Activated CD8-positive, alpha-beta memory T cell treated with anti-CD3 and anti-CD28 coated beads, Interleukin-2, amount 50 U/mL, for 4 hours (primary cell): ENCODE measurements at regions not wholly inside any gene's neighbourhood (a gene's known extent, or its start where the extent isn't known, plus 50 kb on each side); places are given as distances from the start of the nearest gene placed in this dataset.

ENCODE experiments used
- DNase-seq: peaks from one replicate; pipeline ENCODE4 v3.0.0-alpha.2; 2020

GRCh38 chr14:75333606-75334548 is 55.2 kb downstream of the FOS start:
- DNase-seq: peak; percentile 44

DNA sequence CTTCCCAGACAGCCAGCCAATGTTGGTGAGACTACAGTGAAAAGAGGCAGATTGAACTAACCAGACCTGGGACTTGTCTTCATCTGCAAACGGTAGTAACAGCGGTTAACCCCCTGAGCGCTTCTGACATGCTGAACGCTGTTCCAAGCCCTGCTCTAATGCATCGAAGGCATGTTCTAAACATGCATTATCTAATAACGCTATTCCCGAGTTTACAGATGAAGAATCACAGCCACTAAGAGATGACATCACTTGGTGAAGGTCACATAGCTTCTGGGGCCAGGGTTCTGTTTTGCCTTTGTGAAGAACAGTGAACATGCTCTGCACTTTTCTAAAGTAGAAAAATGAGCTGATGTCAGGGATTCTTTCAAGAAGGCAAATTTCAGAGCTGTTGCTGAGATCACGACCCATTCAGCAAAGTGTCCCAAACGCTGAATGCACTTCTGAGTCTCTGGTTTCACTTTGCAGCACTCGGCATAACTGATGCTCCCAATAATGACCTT is 56.0 kb downstream of the FOS start:
- DNase-seq: no peak

GRCh38 chr14:75335571-75335970 is 56.9 kb downstream of the FOS start:
- no peak for DNase-seq

DNA sequence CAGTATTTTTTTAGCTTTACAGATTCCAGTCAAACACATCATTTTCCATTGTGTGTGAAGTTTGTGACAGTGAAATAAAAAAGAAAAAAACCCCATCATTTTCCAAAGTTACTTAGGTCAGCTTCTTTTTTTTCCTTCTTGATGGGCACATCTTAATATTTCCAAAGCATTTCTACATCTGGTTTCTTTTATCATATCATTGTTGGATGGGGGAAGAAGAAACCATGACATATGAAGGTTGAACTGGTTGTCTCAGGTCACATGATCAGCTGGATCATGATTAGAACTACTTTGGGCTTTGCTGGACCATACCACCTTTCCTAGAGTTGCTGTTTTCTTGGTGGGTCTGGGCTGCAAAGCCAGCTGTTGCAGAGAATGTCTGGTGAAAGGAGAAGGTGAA is 59.8 kb downstream of the FOS start:
- no peak for DNase-seq

GRCh38 chr14:75339059-75339458 is 60.4 kb downstream of the FOS start:
- no peak for DNase-seq

DNA sequence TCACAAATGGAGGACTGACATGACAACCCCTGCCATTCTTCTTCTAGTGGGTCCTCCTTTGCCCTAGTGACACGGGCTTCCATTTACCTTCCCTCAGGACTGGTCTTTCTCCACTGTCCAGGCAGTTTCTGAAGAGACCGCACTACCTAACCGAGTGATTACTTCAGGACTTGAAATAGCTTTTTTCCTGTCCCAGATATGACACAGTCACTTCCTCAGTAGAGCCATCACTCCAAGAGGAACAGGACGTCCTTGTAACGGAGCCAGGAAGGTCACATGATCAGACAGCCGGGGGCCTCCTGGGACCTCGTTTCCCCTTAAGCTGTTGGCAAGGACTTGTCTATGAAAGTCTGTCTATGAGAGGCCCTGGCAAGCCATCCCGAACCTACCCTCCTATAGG is 62.3 kb downstream of the FOS start:
- no peak for DNase-seq

DNA sequence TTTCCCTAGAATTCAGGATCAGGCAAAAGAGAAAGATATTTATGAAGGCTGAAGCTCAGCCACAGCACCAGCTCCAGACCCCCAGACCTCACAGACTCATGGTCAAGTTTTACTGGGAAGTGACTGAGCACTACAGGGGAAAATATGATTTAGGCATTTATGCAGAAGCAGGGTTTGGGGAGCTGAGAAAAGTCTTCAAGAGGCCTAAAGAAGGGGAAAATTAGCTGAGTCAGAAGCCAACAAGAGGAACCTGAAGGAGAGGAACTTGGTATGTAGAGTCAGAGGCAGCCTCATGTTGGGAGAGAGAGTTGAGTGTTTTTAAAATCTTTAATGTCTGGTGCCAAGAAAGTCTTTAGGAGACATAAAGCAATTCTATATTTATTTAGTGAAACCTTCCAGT is 63.0 kb downstream of the FOS start:
- DNase-seq: no peak

- DNase-seq: no peak
These were observed 64.4 kb downstream of the FOS start for GRCh38 chr14:75342762-75343599.

GRCh38 chr14:75343911-75344310 is 65.3 kb downstream of the FOS start:
- DNase-seq: no peak

- no peak for DNase-seq
These were observed 65.8 kb downstream of the FOS start for GRCh38 chr14:75344411-75344810.

- no peak for DNase-seq
These were observed 72.0 kb downstream of the FOS start for GRCh38 chr14:75350505-75351060.

GRCh38 chr14:75359098-75359497 is 68.7 kb upstream of the JDP2 start:
- DNase-seq: no peak

GRCh38 chr14:75361041-75361440 is 66.8 kb upstream of the JDP2 start:
- DNase-seq: no peak

DNA sequence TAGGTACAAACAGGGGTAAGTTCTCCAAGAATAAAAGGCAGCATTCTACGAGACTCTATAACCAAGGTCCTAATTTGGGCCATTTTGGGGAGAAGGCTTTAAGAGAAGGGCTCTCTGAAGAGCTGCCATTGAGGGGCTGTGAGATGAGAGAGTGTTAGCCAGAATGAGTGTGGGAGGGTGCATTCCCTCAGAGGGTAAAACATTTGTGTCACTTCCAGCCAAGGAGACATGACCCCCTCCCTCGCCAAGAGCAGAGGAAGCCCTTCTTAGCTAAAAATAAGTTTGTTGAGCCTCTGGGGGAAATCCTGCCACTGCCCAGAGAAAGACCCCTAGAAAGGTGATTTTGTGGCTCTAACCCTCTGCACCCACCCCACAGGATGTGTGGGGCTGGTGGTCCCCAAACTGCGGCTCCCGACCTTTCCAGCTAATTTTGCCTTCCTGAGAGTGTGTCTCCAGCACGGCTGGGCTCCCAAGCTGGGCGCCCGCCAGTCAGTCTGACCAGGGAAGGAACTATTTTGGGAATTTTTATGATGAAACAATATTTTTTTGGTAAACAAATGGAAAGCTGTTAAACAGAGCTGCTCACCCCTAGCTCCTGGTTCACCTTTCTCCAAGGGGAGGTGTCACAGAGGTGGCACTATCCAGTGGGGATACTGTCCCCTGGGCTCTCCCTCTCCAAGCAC is 65.9 kb upstream of the JDP2 start:
- DNase-seq: no peak

GRCh38 chr14:75363130-75363529 is 64.7 kb upstream of the JDP2 start:
- no peak for DNase-seq

- DNase-seq: no peak
These were observed 64.1 kb upstream of the JDP2 start for GRCh38 chr14:75363570-75364227.

DNA sequence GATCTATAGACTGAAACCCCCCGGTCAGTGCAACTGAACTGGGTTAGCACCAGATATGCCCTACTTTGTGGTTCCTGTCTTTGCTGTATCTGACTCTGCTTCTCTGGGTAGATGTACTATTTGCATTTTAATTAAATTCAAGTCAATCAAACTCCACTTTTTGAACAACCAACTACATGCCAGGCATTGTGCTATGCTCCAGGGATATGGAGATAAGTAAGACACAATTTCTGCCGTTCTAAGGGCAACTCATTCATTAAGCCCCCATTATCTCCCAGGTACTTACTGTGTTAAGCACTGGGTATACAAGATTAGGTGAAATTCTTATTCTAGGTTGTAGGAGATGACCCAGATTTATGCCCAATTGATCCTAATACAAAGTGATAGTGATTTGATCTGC is 62.7 kb upstream of the JDP2 start:
- no peak for DNase-seq

DNA sequence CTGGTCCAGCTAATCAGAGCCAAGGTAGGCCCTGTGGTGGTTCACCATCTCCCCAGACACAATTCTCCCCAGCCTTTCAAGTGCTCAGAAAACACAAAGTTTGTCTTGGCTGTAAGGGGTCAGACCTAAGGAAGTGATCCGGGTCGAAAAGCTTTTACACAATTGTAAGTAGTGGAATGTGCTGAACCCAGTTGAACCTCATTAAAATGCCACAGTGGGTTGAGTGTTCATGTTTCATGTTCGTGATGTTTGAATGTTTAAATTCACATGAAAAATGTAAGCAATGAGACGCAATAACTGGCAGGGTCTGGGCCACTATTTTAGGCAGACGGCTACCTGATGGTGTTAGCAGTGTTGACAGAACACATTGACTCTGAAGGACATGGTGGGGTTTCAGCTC is 60.9 kb upstream of the JDP2 start:
- DNase-seq: no peak

- no peak for DNase-seq
These were observed 59.5 kb upstream of the JDP2 start for GRCh38 chr14:75368333-75368732.

DNA sequence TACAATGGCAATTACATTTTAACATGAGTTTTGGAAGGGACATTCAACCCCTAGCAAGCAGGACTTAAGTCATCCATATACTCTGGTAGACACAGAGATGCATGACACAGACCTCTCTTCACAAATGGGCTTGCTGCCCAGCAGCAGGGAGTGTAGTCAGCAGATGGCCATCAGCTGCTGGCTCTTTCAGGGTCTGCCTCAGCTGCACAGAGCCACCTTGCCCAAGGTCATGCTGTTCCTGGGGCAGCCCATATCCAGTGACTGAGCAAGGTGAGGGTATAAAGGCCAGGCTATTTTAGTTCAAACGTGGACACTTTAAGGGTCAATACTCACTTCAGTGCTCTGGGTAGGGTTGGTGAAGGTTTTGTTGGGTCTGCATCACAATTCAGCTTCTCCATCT is 58.3 kb upstream of the JDP2 start:
- no peak for DNase-seq

DNA sequence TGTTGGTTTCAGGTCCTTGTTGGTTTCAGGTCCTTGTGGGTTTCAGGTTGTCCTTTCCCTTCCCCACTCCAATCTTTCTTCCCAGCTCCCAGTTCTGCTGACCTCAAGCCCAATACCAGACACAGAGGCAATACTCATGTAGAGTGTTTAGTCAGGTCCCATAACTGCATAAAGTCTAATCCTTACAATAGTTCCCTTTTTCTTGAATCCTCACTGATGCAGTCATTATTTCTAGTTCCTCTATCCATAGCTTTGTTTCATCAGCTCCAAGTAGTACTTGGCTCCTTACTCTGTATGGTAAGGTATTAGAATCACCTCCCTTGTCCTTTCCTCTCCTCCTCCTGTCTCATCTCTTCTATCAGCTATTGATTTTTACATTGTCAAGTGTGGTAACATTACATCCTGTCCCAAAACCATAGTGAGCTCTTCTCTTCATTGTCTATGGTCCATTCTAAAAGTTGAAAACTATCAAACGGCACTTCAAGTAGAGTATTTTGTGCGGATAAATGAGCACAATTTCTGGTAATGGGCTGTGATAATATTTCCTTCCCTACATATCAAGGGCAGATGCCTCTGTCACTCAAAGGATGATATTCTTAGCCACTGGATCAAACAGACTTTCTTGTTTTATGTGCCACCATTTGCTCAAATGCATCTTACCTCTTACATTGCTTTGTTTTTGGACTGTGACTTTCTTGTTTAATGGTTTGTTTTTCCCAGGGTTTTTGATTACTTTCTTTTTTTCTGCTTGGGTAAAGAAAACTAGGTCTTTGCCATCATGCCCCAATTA is 57.2 kb upstream of the JDP2 start:
- DNase-seq: no peak

DNA sequence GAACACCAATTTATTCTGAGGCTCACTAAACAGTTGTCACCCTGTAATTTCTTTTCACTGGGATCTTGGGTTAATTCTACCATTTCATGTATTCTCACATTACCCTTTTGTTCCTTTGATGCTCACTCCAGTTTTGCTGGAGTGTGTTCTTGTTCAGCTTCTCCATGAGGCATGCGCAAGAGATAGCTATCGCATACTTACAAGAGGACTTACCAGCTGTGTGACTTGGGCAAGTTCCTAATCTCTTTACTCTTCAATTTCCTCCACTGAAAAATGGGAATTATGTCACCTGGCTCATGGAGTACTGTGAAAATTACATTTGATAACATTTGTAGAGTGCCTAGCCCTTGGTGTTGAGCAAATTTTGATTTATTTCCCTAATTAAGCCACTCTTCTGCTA is 56.5 kb upstream of the JDP2 start:
- DNase-seq: no peak
